Effector memory CD8-positive, alpha-beta T cell (primary cell): ENCODE measurements at regions not wholly inside any gene's neighbourhood (a gene's known extent, or its start where the extent isn't known, plus 50 kb on each side); places are given as distances from the start of the nearest gene placed in this dataset.

Experiments
- ATAC-seq: fragments of 150-1000 bp; cut with Tn5 transposase; replicated peaks from 2 replicates; pipeline ENCODE4 v1.10.0; 2021; ENCODE audit warnings: mild to moderate bottlenecking, moderate library complexity
- DNase-seq, 3 experiments: peaks; one replicate each; pipeline ENCODE4 v3.0.0; 2021
- H3K27ac Mint-ChIP-seq, 2 donors: one replicate each; pipeline ENCODE4 v1.8.0; 2022; ENCODE audit warnings: mild to moderate bottlenecking in 2 of 2, mixed read lengths in 2 of 2, moderate library complexity in 2 of 2
- H3K27me3 Mint-ChIP-seq, 2 donors: one replicate each; pipeline ENCODE4 v1.8.0; 2022; ENCODE audit warnings: mixed read lengths in 2 of 2
- H3K36me3 Mint-ChIP-seq: one replicate; pipeline ENCODE4 v1.8.0; 2022; ENCODE audit warnings: mild to moderate bottlenecking, moderate library complexity, mixed read lengths; ENCODE audit not compliant: insufficient read depth
- H3K4me1 Mint-ChIP-seq, 2 donors: one replicate each; pipeline ENCODE4 v1.8.0; 2022; ENCODE audit warnings: low read depth in 2 of 2, mixed read lengths in 2 of 2
- H3K4me3 Mint-ChIP-seq, 2 donors: one replicate each; pipeline ENCODE4 v1.8.0; 2022; ENCODE audit warnings: mild to moderate bottlenecking in 2 of 2, mixed read lengths in 2 of 2, moderate library complexity in 2 of 2
- H3K9me3 Mint-ChIP-seq, 2 donors: one replicate each; pipeline ENCODE4 v1.8.0; 2022; ENCODE audit warnings: mixed read lengths in 2 of 2

- Mint-ChIP-seq H3K36me3 (no peaks in the 10 kb centered on the region), H3K27me3 (peaks cover 19 to 21% of the 10 kb centered on the region in 2 donors), H3K4me1 (peaks cover 0 to 3% of the 10 kb centered on the region in 2 donors), H3K27ac (no peak overlapping the region), H3K4me3 (no peak overlapping the region), H3K9me3 (no peaks in the 10 kb centered on the region)
- ATAC-seq (peak; percentile 37), DNase-seq (peak; percentile 53 to 74 (median 59))
Observed at GRCh38 chr10:9209105-9209798, 1154.8 kb downstream of the GATA3 start.

GRCh38 chr10:9211228-9211627 lies 1156.7 kb downstream of the GATA3 start:
- H3K36me3 Mint-ChIP-seq = no peaks in the 10 kb centered on the region
- no peak for ATAC-seq

GRCh38 chr10:9214618-9215017 lies 1160.1 kb downstream of the GATA3 start:
- no peak for DNase-seq
- H3K4me1 Mint-ChIP-seq = no peaks in the 10 kb centered on the region
- H3K27ac Mint-ChIP-seq = no peak overlapping the region
- ATAC-seq = no peak
- H3K36me3 Mint-ChIP-seq = no peaks in the 10 kb centered on the region
- H3K9me3 Mint-ChIP-seq = no peaks in the 10 kb centered on the region
- peaks cover 32 to 33% of the 10 kb centered on the region in 2 donors for H3K27me3 Mint-ChIP-seq
- no peak overlapping the region for H3K4me3 Mint-ChIP-seq

More at GRCh38 chr10:9211228-9211627, 1156.7 kb downstream of the GATA3 start:
- peaks cover 27 to 35% of the 10 kb centered on the region in 2 donors for H3K27me3 Mint-ChIP-seq
- H3K9me3 Mint-ChIP-seq = no peaks in the 10 kb centered on the region
- H3K4me1 Mint-ChIP-seq = peaks cover 0 to 3% of the 10 kb centered on the region in 2 donors
- no peak overlapping the region for H3K27ac Mint-ChIP-seq
- no peak for DNase-seq
- no peak overlapping the region for H3K4me3 Mint-ChIP-seq

GRCh38 chr10:9215121-9215520 lies 1160.6 kb downstream of the GATA3 start:
- no peak overlapping the region for H3K4me3 Mint-ChIP-seq
- no peaks in the 10 kb centered on the region for H3K4me1 Mint-ChIP-seq
- H3K27ac Mint-ChIP-seq = no peak overlapping the region
- DNase-seq (no peak), ATAC-seq (no peak)
- H3K36me3 Mint-ChIP-seq = no peaks in the 10 kb centered on the region
- H3K9me3 Mint-ChIP-seq = no peaks in the 10 kb centered on the region
- H3K27me3 Mint-ChIP-seq = peaks cover 32 to 33% of the 10 kb centered on the region in 2 donors

- DNase-seq = no peak
- Mint-ChIP-seq H3K36me3 (no peaks in the 10 kb centered on the region), H3K27me3 (peaks cover 28 to 29% of the 10 kb centered on the region in 2 donors), H3K4me3 (no peak overlapping the region), H3K27ac (no peak overlapping the region), H3K4me1 (no peaks in the 10 kb centered on the region), H3K9me3 (no peaks in the 10 kb centered on the region)
- ATAC-seq = no peak
Observed at GRCh38 chr10:9219860-9220259, 1165.4 kb downstream of the GATA3 start.

- no peak for DNase-seq
Observed at GRCh38 chr10:9222917-9223316, 1168.4 kb downstream of the GATA3 start.

GRCh38 chr10:9227679-9228365 lies 1173.3 kb downstream of the GATA3 start:
- no peaks in the 10 kb centered on the region for H3K9me3 Mint-ChIP-seq
- DNase-seq (no peak), ATAC-seq (no peak)
- peaks cover 54 to 62% of the 10 kb centered on the region in 2 donors for H3K27me3 Mint-ChIP-seq
- no peaks in the 10 kb centered on the region for H3K4me1 Mint-ChIP-seq
- no peak overlapping the region for H3K4me3 Mint-ChIP-seq
- no peaks in the 10 kb centered on the region for H3K36me3 Mint-ChIP-seq
- H3K27ac Mint-ChIP-seq = no peak overlapping the region

More at GRCh38 chr10:9222917-9223316, 1168.4 kb downstream of the GATA3 start:
- Mint-ChIP-seq H3K27ac (no peak overlapping the region), H3K36me3 (no peaks in the 10 kb centered on the region), H3K27me3 (peaks cover 17 to 22% of the 10 kb centered on the region in 2 donors), H3K4me3 (no peak overlapping the region), H3K9me3 (no peaks in the 10 kb centered on the region), H3K4me1 (no peaks in the 10 kb centered on the region)
- no peak for ATAC-seq

GRCh38 chr10:9228771-9229170 lies 1174.3 kb downstream of the GATA3 start:
- Mint-ChIP-seq H3K9me3 (no peaks in the 10 kb centered on the region), H3K4me3 (no peak overlapping the region), H3K4me1 (no peaks in the 10 kb centered on the region), H3K27ac (no peak overlapping the region), H3K36me3 (no peaks in the 10 kb centered on the region), H3K27me3 (peaks cover 54 to 65% of the 10 kb centered on the region in 2 donors)
- ATAC-seq (no peak), DNase-seq (no peak)

- Mint-ChIP-seq H3K4me1 (no peaks in the 10 kb centered on the region), H3K27ac (no peak overlapping the region), H3K36me3 (no peaks in the 10 kb centered on the region), H3K4me3 (no peak overlapping the region), H3K27me3 (peaks cover 48 to 56% of the 10 kb centered on the region in 2 donors), H3K9me3 (no peaks in the 10 kb centered on the region)
- no peak for ATAC-seq
- no peak for DNase-seq
Observed at GRCh38 chr10:9229702-9230244, 1175.3 kb downstream of the GATA3 start.

- no peaks in the 10 kb centered on the region for H3K36me3 Mint-ChIP-seq
- no peak overlapping the region for H3K4me3 Mint-ChIP-seq
- no peak overlapping the region for H3K27ac Mint-ChIP-seq
- ATAC-seq (no peak), DNase-seq (no peak)
- peaks cover 54 to 56% of the 10 kb centered on the region in 2 donors for H3K27me3 Mint-ChIP-seq
- no peaks in the 10 kb centered on the region for H3K9me3 Mint-ChIP-seq
- H3K4me1 Mint-ChIP-seq = no peaks in the 10 kb centered on the region
Observed at GRCh38 chr10:9230625-9231024, 1176.1 kb downstream of the GATA3 start.

GRCh38 chr10:9234191-9234590 lies 1179.7 kb downstream of the GATA3 start:
- Mint-ChIP-seq H3K4me3 (no peak overlapping the region), H3K27ac (no peak overlapping the region), H3K27me3 (peaks cover 43 to 52% of the 10 kb centered on the region in 2 donors), H3K4me1 (no peaks in the 10 kb centered on the region), H3K36me3 (no peaks in the 10 kb centered on the region), H3K9me3 (no peaks in the 10 kb centered on the region)
- ATAC-seq (no peak), DNase-seq (no peak)

GRCh38 chr10:9238041-9238440 lies 1183.6 kb downstream of the GATA3 start:
- Mint-ChIP-seq H3K27me3 (peaks cover 8 to 26% of the 10 kb centered on the region in 2 donors), H3K4me3 (no peak overlapping the region), H3K9me3 (no peaks in the 10 kb centered on the region), H3K4me1 (no peaks in the 10 kb centered on the region), H3K27ac (no peak overlapping the region), H3K36me3 (no peaks in the 10 kb centered on the region)
- ATAC-seq (no peak), DNase-seq (no peak)

GRCh38 chr10:9239298-9239697 lies 1184.8 kb downstream of the GATA3 start:
- no peak overlapping the region for H3K27ac Mint-ChIP-seq
- no peaks in the 10 kb centered on the region for H3K4me1 Mint-ChIP-seq
- DNase-seq (no peak), ATAC-seq (no peak)
- peaks cover 13 to 31% of the 10 kb centered on the region in 2 donors for H3K27me3 Mint-ChIP-seq
- no peaks in the 10 kb centered on the region for H3K9me3 Mint-ChIP-seq
- no peak overlapping the region for H3K4me3 Mint-ChIP-seq
- H3K36me3 Mint-ChIP-seq = no peaks in the 10 kb centered on the region

- peaks cover 32 to 47% of the 10 kb centered on the region in 2 donors for H3K27me3 Mint-ChIP-seq
- no peaks in the 10 kb centered on the region for H3K4me1 Mint-ChIP-seq
- ATAC-seq (no peak), DNase-seq (no peak)
- no peak overlapping the region for H3K4me3 Mint-ChIP-seq
- H3K27ac Mint-ChIP-seq = no peak overlapping the region
- no peaks in the 10 kb centered on the region for H3K9me3 Mint-ChIP-seq
- H3K36me3 Mint-ChIP-seq = no peaks in the 10 kb centered on the region
Observed at GRCh38 chr10:9243941-9244411, 1189.5 kb downstream of the GATA3 start.
